ENCODE measurements at regions not wholly inside any gene's neighbourhood (a gene's known extent, or its start where the extent isn't known, plus 50 kb on each side); places are given as distances from the start of the nearest gene placed in this dataset.

DNA sequence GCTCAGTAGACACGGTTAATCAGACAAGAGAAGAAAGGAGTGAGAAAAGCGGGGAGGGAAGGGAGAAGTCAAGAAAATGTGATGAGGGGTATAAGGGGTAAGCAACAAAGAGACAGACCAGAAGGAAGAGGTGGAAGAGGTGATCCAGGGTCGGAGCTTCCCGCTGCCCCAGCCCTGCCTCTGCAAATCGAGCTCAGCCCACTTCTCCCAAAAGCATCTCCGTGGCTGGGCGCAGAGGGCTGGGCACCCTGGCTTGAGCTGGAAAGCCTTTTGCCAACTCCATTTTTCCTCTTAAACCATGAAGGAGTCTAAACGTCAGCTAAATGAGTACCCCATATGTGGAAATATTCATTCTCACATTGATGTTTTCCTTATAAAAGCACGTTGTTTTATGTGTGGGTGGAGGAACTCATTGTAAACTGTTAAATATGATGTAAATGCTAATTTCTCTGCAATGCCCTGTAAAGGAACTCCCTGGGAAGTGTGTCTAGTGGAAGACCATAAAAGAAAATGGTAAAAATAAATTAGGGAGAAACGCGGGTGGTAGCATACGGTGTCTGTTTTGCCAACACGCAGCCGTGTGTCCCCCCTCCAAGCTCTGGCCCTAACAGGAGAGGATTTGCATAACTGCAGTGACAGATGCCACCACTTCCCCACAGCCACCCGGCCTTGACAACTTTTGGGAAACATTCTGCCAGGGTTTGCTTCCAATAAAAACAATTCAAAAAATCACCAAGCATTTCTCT is 55.2 kb upstream of the MAFB start:
- H3K4me1 ChIP-seq (ENCODE audit: control insufficient read depth, insufficient read depth, low read length): no peaks in the 10 kb centered on the region
- H3K36me3 ChIP-seq (ENCODE audit: control insufficient read depth, insufficient read depth, low read length): no peaks in the 10 kb centered on the region; the same call in none of the 2 replicates
- TF ChIP-seq SIN3A (IDR thresholded peaks at IDR 0.05; ENCODE audit: borderline replicate concordance, insufficient read depth, low read depth, low read length): no peak
- in situ Hi-C loops (cut with HindIII; ENCODE audit: low pct_unique_long_range_greater_than_20kb, low sequenced_read_pairs): no loop called here
- no peak overlapping the region for H3K4me3 ChIP-seq (ENCODE audit: low read depth in 2 of 2, low read length in 2 of 2)
- ChIA-PET CTCF (no interaction called here), POLR2A (no interaction called here)
- no TSS peak for BruUV-seq (replicated peaks)
- intact Hi-C loops (cut with micrococcal nuclease; ENCODE audit: unreplicated experiment): loop anchor here (5.0 kb wide), 1 partner anchor 203 kb away; no protein-coding TSS in a partner anchor
- ATAC-seq (no peak), DNase-seq (ENCODE audit: low read depth, low spot score) (no peak)
- no peak overlapping the region for H3K27ac ChIP-seq (ENCODE audit: low read length)
- no peaks in the 10 kb centered on the region for H3K9me3 ChIP-seq (ENCODE audit: control insufficient read depth, insufficient read depth, low read depth, low read length)
- peaks cover 5% of the 10 kb centered on the region; the same call in 1 of the 2 replicates for H3K27me3 ChIP-seq (ENCODE audit: control insufficient read depth, insufficient read depth, low read length)

DNA sequence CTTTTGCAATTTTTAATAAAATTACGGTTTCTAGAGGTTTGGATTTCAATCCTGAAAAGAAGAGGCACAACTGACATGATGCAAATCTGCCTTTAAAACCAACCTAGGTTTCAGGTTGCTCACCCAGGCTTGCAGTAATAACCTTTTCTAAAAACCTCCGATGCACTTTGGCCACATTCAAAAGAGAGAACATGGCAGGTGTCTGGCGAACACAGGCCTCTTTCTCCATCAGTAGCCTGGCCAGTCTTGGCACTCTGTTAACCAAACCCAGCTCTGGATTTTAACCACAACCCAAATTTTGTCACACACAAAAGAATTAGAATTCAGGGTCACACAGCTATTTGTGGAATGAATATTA is 55.8 kb upstream of the MAFB start:
- ChIA-PET POLR2A (no interaction called here), CTCF (no interaction called here)
- DNase-seq (ENCODE audit: low read depth, low spot score): no peak
- no peaks in the 10 kb centered on the region for H3K9me3 ChIP-seq (ENCODE audit: control insufficient read depth, insufficient read depth, low read depth, low read length)
- intact Hi-C loops (cut with micrococcal nuclease; ENCODE audit: unreplicated experiment) (loop anchor here (5.0 kb wide), 1 partner anchor 203 kb away; no protein-coding TSS in a partner anchor), in situ Hi-C loops (cut with HindIII; ENCODE audit: low pct_unique_long_range_greater_than_20kb, low sequenced_read_pairs) (no loop called here)
- H3K4me1 ChIP-seq (ENCODE audit: control insufficient read depth, insufficient read depth, low read length): no peaks in the 10 kb centered on the region
- H3K36me3 ChIP-seq (ENCODE audit: control insufficient read depth, insufficient read depth, low read length): no peaks in the 10 kb centered on the region; the same call in none of the 2 replicates
- no peak for TF ChIP-seq SIN3A (IDR thresholded peaks at IDR 0.05; ENCODE audit: borderline replicate concordance, insufficient read depth, low read depth, low read length)
- no peak for TF ChIP-seq TCF7L2 (IDR thresholded peaks at IDR 0.05; ENCODE audit: low read depth, low read length)
- BruUV-seq (replicated peaks): no TSS peak
- peaks cover 5% of the 10 kb centered on the region; the same call in 1 of the 2 replicates for H3K27me3 ChIP-seq (ENCODE audit: control insufficient read depth, insufficient read depth, low read length)
- no peak for ATAC-seq
- no peak overlapping the region for H3K27ac ChIP-seq (ENCODE audit: low read length)
- no peak overlapping the region for H3K4me3 ChIP-seq (ENCODE audit: low read depth in 2 of 2, low read length in 2 of 2)

DNA sequence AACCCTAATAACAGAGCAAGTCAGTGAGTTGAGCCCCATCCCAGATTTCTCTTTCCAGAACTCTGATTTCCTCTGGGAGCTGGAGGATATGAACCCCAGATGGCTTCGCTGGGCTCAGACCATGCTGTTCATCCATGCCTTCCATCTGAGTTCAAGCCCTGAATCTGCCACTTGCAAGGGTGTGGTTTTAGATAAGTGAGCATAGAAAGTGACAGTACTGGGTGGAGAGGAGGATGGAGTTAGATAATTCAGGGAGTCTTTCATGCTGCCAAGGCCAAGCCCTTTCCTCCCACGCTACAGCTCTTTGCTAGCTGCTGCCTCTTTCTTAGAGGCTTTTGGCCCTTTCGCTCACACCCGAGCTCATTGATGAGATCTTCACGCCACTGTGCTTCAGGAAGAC is 57.2 kb upstream of the MAFB start:
- H3K27me3 ChIP-seq (ENCODE audit: control insufficient read depth, insufficient read depth, low read length): peaks cover 5% of the 10 kb centered on the region; the same call in 1 of the 2 replicates
- no TSS peak for BruUV-seq (replicated peaks)
- H3K4me3 ChIP-seq (ENCODE audit: low read depth in 2 of 2, low read length in 2 of 2): no peak overlapping the region
- H3K36me3 ChIP-seq (ENCODE audit: control insufficient read depth, insufficient read depth, low read length): no peaks in the 10 kb centered on the region; the same call in none of the 2 replicates
- ChIA-PET CTCF (no interaction called here), POLR2A (no interaction called here)
- H3K9me3 ChIP-seq (ENCODE audit: control insufficient read depth, insufficient read depth, low read depth, low read length): no peaks in the 10 kb centered on the region
- TF ChIP-seq SIN3A (IDR thresholded peaks at IDR 0.05; ENCODE audit: borderline replicate concordance, insufficient read depth, low read depth, low read length): no peak
- in situ Hi-C loops (cut with HindIII; ENCODE audit: low pct_unique_long_range_greater_than_20kb, low sequenced_read_pairs) (no loop called here), intact Hi-C loops (cut with micrococcal nuclease; ENCODE audit: unreplicated experiment) (no loop called here)
- no peak for ATAC-seq
- H3K27ac ChIP-seq (ENCODE audit: low read length): no peak overlapping the region
- no peaks in the 10 kb centered on the region for H3K4me1 ChIP-seq (ENCODE audit: control insufficient read depth, insufficient read depth, low read length)
- DNase-seq (ENCODE audit: low read depth, low spot score): no peak

DNA sequence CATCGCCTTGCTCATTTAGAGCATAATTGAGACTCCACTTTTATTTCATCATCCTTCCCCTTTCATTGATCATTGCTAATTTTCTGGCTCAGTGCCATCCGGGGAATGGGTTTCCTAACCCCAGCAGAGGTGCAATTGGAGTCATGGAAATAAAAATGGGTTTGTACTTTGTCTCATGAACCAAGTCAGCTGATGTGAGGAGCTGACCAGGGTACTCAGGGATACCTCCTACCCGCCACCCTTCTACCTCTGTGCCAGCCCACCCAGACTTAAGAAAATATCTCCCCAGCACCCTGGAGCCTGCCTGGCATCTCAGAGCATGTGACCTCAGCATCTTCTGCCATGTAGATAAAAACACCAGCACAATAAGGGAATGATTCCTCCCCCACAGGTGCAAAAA is 59.1 kb upstream of the MAFB start:
- peaks cover 5% of the 10 kb centered on the region; the same call in 1 of the 2 replicates for H3K27me3 ChIP-seq (ENCODE audit: control insufficient read depth, insufficient read depth, low read length)
- H3K9me3 ChIP-seq (ENCODE audit: control insufficient read depth, insufficient read depth, low read depth, low read length): no peaks in the 10 kb centered on the region
- DNase-seq (ENCODE audit: low read depth, low spot score) (no peak), ATAC-seq (no peak)
- CTCF ChIA-PET: no interaction called here
- intact Hi-C loops (cut with micrococcal nuclease; ENCODE audit: unreplicated experiment) (no loop called here), in situ Hi-C loops (cut with HindIII; ENCODE audit: low pct_unique_long_range_greater_than_20kb, low sequenced_read_pairs) (no loop called here)
- H3K4me3 ChIP-seq (ENCODE audit: low read depth in 2 of 2, low read length in 2 of 2): no peak overlapping the region
- H3K4me1 ChIP-seq (ENCODE audit: control insufficient read depth, insufficient read depth, low read length): no peaks in the 10 kb centered on the region
- no peaks in the 10 kb centered on the region; the same call in none of the 2 replicates for H3K36me3 ChIP-seq (ENCODE audit: control insufficient read depth, insufficient read depth, low read length)
- POLR2A ChIA-PET: no interaction called here
- no peak overlapping the region for H3K27ac ChIP-seq (ENCODE audit: low read length)
- no peak for TF ChIP-seq SIN3A (IDR thresholded peaks at IDR 0.05; ENCODE audit: borderline replicate concordance, insufficient read depth, low read depth, low read length)
- no peak for TF ChIP-seq POLR2AphosphoS5 (IDR thresholded peaks at IDR 0.05; ENCODE audit: low read depth, low read length)
- TF ChIP-seq TCF7L2 (IDR thresholded peaks at IDR 0.05; ENCODE audit: low read depth, low read length): no peak
- TF ChIP-seq, protein P1, sequence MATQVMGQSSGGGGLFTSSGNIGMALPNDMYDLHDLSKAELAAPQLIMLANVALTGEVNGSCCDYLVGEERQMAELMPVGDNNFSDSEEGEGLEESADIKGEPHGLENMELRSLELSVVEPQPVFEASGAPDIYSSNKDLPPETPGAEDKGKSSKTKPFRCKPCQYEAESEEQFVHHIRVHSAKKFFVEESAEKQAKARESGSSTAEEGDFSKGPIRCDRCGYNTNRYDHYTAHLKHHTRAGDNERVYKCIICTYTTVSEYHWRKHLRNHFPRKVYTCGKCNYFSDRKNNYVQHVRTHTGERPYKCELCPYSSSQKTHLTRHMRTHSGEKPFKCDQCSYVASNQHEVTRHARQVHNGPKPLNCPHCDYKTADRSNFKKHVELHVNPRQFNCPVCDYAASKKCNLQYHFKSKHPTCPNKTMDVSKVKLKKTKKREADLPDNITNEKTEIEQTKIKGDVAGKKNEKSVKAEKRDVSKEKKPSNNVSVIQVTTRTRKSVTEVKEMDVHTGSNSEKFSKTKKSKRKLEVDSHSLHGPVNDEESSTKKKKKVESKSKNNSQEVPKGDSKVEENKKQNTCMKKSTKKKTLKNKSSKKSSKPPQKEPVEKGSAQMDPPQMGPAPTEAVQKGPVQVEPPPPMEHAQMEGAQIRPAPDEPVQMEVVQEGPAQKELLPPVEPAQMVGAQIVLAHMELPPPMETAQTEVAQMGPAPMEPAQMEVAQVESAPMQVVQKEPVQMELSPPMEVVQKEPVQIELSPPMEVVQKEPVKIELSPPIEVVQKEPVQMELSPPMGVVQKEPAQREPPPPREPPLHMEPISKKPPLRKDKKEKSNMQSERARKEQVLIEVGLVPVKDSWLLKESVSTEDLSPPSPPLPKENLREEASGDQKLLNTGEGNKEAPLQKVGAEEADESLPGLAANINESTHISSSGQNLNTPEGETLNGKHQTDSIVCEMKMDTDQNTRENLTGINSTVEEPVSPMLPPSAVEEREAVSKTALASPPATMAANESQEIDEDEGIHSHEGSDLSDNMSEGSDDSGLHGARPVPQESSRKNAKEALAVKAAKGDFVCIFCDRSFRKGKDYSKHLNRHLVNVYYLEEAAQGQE (IDR thresholded peaks at IDR 0.05; ENCODE audit: insufficient read depth in 1 of 2, low read depth in 2 of 2, low read length in 1 of 2): no peak
- TF ChIP-seq, protein P2, sequence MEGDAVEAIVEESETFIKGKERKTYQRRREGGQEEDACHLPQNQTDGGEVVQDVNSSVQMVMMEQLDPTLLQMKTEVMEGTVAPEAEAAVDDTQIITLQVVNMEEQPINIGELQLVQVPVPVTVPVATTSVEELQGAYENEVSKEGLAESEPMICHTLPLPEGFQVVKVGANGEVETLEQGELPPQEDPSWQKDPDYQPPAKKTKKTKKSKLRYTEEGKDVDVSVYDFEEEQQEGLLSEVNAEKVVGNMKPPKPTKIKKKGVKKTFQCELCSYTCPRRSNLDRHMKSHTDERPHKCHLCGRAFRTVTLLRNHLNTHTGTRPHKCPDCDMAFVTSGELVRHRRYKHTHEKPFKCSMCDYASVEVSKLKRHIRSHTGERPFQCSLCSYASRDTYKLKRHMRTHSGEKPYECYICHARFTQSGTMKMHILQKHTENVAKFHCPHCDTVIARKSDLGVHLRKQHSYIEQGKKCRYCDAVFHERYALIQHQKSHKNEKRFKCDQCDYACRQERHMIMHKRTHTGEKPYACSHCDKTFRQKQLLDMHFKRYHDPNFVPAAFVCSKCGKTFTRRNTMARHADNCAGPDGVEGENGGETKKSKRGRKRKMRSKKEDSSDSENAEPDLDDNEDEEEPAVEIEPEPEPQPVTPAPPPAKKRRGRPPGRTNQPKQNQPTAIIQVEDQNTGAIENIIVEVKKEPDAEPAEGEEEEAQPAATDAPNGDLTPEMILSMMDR (IDR thresholded peaks at IDR 0.05): no peak
- BruUV-seq (replicated peaks): no TSS peak

Measured in Panc1 (cell line).